HG03135 (cell line): ENCODE measurements at regions not wholly inside any gene's neighbourhood (a gene's known extent, or its start where the extent isn't known, plus 50 kb on each side); places are given as distances from the start of the nearest gene placed in this dataset.
"Not testable (repeated sequence)": the region's sequence is repeated elsewhere in the genome, so short reads cannot be mapped to it uniquely, and the experiment has no call there.

ENCODE experiments used
- ATAC-seq: cut with Tn5 transposase; IDR thresholded peaks from one replicate; pipeline ENCODE4 v1.9.1; 2021; ENCODE audit warnings: mild to moderate bottlenecking, moderate library complexity; ENCODE audit not compliant: unreplicated experiment

- no peak for ATAC-seq
Observed at GRCh38 chr4:111020961-111021360, 398.1 kb upstream of the PITX2 start.

- no peak for ATAC-seq
Observed at GRCh38 chr4:111022758-111023157, 399.9 kb upstream of the PITX2 start.

DNA sequence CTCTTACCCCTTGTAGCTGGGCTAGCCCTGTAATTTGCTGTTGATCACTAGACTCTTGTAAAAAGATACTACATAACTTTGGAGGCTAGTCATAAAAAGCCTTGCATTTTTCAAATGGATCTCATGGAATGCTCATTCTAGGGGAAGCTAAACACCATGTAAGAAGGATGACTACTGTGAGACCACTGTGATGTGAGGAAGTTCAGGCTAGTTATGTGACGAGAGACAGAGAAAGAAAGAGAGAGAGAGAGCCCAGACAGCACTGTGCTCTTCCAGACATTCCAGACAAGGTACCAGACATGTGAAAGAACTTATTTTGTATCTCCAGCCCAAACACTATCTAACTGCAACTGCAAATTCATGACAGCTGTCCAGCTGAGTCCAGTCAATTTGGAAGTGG, 404.6 kb upstream of the PITX2 start:
- no peak for ATAC-seq

DNA sequence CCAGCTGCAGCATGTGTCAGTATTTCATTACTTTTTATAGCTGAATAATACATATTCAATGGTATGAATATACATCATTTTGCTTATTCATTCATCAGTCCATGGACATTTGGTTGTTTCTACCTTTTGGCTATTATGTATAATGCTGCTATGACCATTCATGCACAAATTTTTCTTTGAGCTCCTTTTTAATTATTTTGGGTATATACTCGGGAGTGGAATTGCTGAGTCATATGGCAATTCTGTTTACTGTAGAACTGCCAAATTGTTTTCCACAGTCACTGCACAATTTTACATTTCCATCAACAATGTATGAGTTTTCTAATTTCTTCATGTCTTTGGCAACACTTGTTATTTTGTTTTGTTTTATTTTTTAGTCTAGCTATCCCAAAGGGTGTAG, 405.9 kb upstream of the PITX2 start:
- ATAC-seq: no peak

- no peak for ATAC-seq
Observed at GRCh38 chr4:111031001-111031579, 408.2 kb upstream of the PITX2 start.

- no peak for ATAC-seq
Observed at GRCh38 chr4:111031596-111031995, 408.7 kb upstream of the PITX2 start.

DNA sequence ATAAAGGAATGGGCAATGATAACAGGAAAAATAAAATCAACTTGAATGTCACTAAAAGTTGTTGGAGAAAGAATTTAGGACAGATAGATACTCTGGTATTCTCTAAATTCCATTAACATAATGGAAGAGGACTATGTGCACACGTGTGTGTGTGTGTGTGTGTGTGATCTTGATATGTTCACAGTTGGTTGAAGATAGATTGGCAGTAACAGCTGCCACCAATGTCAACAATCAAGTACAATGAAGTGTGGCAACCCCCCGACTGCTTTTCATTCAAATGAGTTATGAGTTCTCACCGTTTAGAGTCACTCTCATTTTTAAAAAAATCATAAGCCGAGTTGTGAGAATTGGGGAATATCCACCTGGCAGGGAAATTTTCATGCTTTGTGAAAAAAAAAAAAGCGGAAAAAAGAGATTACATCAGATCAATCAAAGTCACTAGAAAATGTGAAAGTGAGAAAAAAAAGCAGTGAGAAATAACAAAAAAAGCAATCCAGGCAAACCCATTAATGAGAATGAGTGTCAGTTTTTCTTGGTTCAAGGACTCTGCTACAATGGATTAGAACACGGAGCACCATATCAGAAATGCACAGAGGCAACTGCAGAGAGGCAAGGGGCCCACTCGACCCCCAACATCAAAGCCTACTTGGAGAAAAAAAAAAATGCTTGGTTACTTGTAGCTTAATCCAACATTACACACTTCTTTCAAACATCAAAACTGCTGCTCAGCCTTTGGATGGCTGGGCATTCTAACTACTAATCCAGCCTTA, 414.9 kb upstream of the PITX2 start:
- no peak for ATAC-seq

GRCh38 chr4:111040904-111041303, 418.0 kb upstream of the PITX2 start:
- no peak for ATAC-seq

DNA sequence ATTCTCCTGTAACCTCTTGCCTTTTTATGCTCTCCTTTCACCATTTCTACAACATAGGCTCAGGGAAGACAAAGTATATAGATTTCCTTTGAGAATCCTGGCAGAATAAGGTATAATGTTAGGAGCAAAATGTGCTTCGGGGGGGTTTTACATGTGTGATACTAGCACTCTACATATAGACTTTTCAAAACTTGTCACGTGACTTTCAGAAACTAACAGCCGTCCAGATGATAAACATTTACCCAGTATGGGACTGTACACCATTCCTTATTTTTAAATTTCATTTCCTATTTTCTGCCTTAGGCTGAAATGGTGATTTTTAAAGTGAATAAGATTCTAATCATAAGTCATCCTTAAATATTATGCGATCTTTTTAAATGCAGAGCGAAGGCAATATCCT, 420.4 kb upstream of the PITX2 start:
- no peak for ATAC-seq

DNA sequence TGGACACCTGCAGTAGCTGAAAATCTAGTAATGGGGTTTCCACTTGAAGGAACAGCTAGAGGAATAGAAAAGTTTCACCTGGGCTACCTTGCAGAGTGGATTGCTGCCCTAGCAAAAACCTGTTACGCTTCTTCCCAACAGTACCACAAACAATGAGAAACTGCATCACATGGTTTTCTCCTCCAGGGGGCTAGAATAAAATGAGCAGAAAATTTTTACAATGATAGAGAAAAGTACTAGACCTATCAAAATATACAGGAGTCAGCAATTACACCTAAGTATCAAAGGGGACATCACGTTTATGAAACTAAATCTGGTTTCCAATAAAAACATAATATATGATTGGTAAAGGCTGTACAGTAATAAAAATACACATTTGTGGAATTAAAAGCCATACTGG, 423.1 kb upstream of the PITX2 start:
- no peak for ATAC-seq

DNA sequence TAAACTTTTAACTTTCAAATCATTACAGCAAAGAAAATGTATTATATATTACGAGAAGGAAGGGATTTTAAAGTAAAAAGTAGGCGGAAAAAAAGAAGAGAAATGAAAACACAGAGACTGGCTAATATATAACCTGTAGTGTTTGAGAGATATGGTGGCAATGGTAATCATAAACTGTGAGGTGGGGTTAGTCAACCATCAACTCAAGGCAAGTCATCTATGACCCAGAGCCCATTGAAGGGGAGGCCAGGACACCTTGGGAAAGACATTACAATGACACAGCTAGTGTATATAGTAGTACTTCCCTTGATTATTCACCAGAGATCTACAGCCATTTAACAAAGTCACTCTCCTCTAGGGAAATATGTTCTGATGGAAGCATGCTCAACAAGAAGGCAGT, 423.9 kb upstream of the PITX2 start:
- no peak for ATAC-seq

GRCh38 chr4:111048316-111048715, 425.4 kb upstream of the PITX2 start:
- ATAC-seq: no peak

DNA sequence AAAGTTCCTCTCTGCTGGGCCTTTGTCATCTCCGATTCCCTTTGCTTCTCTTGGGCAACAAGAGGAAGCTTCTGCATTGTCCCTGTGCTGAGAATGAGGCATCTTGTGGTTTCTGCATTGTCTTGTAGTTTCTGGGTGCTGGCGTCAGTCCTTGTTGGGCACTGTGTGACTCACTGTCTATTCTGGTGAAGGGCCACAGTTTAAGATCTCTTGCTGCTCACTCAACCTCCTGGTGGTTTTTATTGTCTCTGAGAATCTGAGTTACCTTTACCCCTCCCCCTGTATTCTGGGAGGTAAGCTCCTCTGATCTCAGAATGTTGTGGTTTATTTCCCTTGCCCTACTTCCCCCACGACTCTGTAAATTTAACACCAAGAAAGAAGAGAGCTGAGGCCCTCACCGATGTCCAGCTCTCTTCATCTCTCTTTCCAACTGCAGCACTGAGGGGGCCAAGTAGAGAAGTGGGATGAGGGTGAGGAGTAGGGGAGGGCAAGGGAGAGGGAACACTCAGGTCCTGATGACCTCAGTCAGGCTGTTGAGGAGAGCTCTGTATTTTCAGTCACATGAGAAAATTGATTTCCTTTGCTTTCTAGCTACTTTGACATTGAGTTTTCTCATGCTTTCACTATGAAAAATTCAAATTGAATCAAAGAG, 441.6 kb upstream of the PITX2 start:
- no peak for ATAC-seq

DNA sequence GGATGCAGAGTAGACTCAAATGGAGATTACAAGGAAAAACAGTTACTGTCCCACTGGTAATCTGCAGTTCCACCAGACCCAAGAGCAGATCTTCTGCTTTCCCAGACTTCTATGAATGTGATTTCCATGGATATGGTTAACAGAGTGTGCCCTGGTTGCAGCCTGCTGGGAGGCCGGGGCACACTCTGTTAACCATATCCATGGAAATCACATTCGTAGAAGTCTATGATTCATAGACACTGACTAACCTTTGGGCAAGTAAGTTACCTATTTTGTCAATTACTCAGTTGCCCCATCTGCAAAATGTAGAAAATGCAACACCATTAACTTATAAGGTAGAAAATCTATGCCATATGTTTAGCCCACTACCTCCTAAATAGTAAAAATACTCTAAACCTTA, 443.1 kb upstream of the PITX2 start:
- no peak for ATAC-seq

DNA sequence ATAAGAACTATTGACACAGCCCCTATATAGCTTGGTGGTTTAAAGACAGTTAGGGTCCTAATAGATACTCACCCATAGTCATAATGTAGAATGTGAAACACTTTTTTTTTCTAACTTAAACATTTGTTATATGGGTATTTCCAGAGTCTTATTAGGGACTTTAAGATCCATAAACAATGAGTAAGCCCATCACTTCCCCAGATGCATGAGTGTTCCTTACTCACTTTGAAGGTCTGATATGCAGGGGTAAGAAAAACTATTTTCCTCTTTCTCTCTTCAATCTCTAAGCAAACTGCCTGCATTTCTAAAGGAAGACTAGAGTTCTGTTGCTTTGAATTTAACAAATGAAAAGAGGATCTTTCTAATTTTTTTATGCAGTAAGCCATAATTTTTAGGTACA, 443.6 kb upstream of the PITX2 start:
- no peak for ATAC-seq

GRCh38 chr4:111066887-111067286, 444.0 kb upstream of the PITX2 start:
- ATAC-seq: no peak

GRCh38 chr4:111068883-111069282, 446.0 kb upstream of the PITX2 start:
- ATAC-seq: no peak

GRCh38 chr4:111070390-111070789, 447.5 kb upstream of the PITX2 start:
- no peak for ATAC-seq

- no peak for ATAC-seq
Observed at GRCh38 chr4:111074523-111075114, 451.7 kb upstream of the PITX2 start.

GRCh38 chr4:111076299-111076698, 453.4 kb upstream of the PITX2 start:
- ATAC-seq: not testable (repeated sequence)

DNA sequence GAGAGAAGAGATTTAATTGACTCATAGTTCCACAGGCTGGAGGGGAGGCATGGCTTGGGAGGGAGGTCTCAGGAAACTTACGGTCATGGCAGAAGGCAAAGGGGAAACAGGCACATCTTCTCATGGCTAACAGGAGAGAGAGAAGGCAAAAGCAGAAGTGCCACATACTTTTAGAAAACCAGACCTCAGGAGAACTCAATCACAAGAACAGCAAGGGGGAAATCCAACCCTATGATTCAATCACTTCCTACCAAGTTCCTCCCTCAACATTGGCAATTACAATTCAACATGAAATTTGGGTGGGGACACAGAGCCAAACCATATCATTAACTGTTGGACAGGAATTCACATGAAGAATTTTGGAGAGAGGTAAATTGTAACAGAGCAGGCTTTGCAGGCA, 485.3 kb upstream of the PITX2 start:
- ATAC-seq: no peak

DNA sequence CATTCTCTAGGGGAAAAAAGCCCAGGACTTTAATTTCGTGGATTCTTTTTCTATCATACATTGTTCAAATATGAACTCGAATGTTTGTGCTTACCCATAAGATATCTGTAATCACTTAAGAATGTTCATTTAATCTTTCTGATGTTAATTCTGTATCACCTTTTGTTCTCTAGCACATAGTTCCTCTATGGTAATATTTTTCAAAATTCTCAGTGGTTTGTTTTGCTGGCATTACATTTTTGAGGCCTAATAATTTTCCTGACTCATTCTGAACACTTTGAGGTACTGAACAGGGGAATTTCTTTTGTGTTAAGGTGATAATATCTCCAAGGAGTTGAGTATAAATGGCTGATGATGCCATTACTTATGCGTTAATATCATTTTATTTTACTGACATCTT, 490.7 kb upstream of the PITX2 start:
- no peak for ATAC-seq
